HepG2 (cell line): ENCODE measurements at regions not wholly inside any gene's neighbourhood (a gene's known extent, or its start where the extent isn't known, plus 50 kb on each side); places are given as distances from the start of the nearest gene placed in this dataset.

ENCODE experiments used
- CBX5 ChIP-seq: sonication (generic); formaldehyde crosslinking; IDR thresholded peaks from 2 replicates; pipeline ENCODE4 v1.4.0; 2020; ENCODE audit warnings: missing genetic modification reagents, borderline replicate concordance
- ETV6 ChIP-seq: sonication (generic); formaldehyde crosslinking; conservative IDR thresholded peaks from 2 replicates; pipeline ENCODE4 v1.4.0; 2020; ENCODE audit warnings: missing genetic modification reagents
- FOXO1 ChIP-seq: sonication (generic); formaldehyde crosslinking; IDR thresholded peaks from 2 replicates; pipeline ENCODE4 v1.4.0; 2020; ENCODE audit warnings: missing genetic modification reagents
- JUN ChIP-seq: sonication (generic); formaldehyde crosslinking; IDR thresholded peaks from 2 replicates; pipeline ENCODE4 v1.4.0; 2020; ENCODE audit warnings: mild to moderate bottlenecking, missing genetic modification reagents
- POLR2A ChIP-seq, 2 experiments: IDR thresholded peaks; 2 replicates each; pipeline ENCODE4 v1.6.1; 2011; ENCODE audit warnings: low read depth in 2 of 2, low read length in 2 of 2, mild to moderate bottlenecking in 1 of 2, moderate library complexity in 1 of 2; ENCODE audit not compliant: insufficient read depth in 1 of 2
- TARDBP ChIP-seq: sonication (generic); formaldehyde crosslinking; IDR thresholded peaks from 2 replicates; pipeline ENCODE4 v1.8.0; 2022; ENCODE audit warnings: mild to moderate bottlenecking, missing genetic modification reagents
- ZBTB21 ChIP-seq: sonication (generic); formaldehyde crosslinking; IDR thresholded peaks from 2 replicates; pipeline ENCODE4 v1.4.0; 2020; ENCODE audit warnings: missing genetic modification reagents
- ZKSCAN8 ChIP-seq: IDR thresholded peaks from 2 replicates; pipeline ENCODE4 v1.6.1; 2016; ENCODE audit warnings: borderline replicate concordance, missing genetic modification reagents, missing compliant biosample characterization
- ZNF431 ChIP-seq: sonication (generic); formaldehyde crosslinking; IDR thresholded peaks from 2 replicates; pipeline ENCODE4 v1.9.0; 2022; ENCODE audit warnings: missing genetic modification reagents, low read depth, mild to moderate bottlenecking, borderline replicate concordance
- TF ChIP-seq, protein P1 (sequence below): sonication (generic); formaldehyde crosslinking; IDR thresholded peaks from 2 replicates; pipeline ENCODE4 v1.5.0; 2020; ENCODE audit warnings: mild to moderate bottlenecking, missing genetic modification reagents, moderate library complexity
- TF ChIP-seq, protein P2 (sequence below): sonication (generic); formaldehyde crosslinking; IDR thresholded peaks from 2 replicates; pipeline ENCODE4; 2020; ENCODE audit warnings: missing genetic modification reagents, mild to moderate bottlenecking, borderline replicate concordance

DNA sequence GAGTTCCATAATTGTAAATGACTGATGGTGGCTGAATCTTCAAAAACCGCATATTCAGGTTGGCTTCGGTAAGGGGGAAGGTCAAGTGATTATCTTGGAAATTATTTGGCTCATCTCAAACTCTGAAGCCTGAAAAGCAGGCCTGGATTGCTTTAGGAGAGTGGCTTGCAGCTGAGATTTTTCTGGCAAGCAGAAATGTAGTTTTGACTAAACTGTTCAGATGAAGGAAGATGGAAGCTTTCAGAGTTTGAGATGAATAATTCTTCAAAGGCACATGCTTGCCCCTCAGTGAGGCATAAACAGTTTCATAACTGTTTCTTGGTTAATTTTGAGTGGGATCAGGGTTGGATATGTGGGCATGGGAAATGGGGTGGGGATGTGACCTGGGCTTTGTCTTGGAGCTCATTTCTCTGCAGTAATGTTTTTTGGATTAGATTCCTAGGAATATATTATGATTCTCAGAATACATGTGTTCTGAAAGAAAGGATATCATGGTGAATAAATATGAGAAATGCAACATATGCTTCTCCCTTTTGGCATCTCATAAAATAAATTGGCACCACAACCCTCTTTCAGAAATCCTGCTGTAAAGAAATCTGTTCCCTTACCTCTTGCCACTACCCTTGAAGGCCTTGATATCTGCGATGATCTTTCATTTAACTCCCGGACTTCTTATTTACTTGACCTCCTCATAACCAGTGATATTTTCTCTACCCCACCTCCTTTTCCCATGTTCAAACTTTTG, 469.2 kb downstream of the ADRA2A start:
- TF ChIP-seq FOXO1 (CRISPR knock-in tag) = no peak
- TF ChIP-seq JUN (CRISPR knock-in tag) = no peak
- TF ChIP-seq ETV6 (CRISPR knock-in tag) = no peak
- TF ChIP-seq ZKSCAN8 (CRISPR knock-in tag) = no peak
- TF ChIP-seq, protein P1, sequence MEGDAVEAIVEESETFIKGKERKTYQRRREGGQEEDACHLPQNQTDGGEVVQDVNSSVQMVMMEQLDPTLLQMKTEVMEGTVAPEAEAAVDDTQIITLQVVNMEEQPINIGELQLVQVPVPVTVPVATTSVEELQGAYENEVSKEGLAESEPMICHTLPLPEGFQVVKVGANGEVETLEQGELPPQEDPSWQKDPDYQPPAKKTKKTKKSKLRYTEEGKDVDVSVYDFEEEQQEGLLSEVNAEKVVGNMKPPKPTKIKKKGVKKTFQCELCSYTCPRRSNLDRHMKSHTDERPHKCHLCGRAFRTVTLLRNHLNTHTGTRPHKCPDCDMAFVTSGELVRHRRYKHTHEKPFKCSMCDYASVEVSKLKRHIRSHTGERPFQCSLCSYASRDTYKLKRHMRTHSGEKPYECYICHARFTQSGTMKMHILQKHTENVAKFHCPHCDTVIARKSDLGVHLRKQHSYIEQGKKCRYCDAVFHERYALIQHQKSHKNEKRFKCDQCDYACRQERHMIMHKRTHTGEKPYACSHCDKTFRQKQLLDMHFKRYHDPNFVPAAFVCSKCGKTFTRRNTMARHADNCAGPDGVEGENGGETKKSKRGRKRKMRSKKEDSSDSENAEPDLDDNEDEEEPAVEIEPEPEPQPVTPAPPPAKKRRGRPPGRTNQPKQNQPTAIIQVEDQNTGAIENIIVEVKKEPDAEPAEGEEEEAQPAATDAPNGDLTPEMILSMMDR (CRISPR knock-in tag) = no peak
- TF ChIP-seq POLR2A (IDR thresholded peaks at IDR 0.05; ENCODE audit: insufficient read depth in 1 of 2, low read depth in 2 of 2, low read length in 2 of 2) = no peak
- TF ChIP-seq CBX5 (CRISPR knock-in tag) = no peak
- TF ChIP-seq TARDBP (CRISPR knock-in tag) = no peak
- TF ChIP-seq ZBTB21 (CRISPR knock-in tag) = no peak
- TF ChIP-seq, protein P2, sequence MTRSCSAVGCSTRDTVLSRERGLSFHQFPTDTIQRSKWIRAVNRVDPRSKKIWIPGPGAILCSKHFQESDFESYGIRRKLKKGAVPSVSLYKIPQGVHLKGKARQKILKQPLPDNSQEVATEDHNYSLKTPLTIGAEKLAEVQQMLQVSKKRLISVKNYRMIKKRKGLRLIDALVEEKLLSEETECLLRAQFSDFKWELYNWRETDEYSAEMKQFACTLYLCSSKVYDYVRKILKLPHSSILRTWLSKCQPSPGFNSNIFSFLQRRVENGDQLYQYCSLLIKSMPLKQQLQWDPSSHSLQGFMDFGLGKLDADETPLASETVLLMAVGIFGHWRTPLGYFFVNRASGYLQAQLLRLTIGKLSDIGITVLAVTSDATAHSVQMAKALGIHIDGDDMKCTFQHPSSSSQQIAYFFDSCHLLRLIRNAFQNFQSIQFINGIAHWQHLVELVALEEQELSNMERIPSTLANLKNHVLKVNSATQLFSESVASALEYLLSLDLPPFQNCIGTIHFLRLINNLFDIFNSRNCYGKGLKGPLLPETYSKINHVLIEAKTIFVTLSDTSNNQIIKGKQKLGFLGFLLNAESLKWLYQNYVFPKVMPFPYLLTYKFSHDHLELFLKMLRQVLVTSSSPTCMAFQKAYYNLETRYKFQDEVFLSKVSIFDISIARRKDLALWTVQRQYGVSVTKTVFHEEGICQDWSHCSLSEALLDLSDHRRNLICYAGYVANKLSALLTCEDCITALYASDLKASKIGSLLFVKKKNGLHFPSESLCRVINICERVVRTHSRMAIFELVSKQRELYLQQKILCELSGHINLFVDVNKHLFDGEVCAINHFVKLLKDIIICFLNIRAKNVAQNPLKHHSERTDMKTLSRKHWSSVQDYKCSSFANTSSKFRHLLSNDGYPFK = no peak
- TF ChIP-seq ZNF431 = no peak
